Mesendoderm (in vitro differentiated cells): ENCODE measurements at regions not wholly inside any gene's neighbourhood (a gene's known extent, or its start where the extent isn't known, plus 50 kb on each side); places are given as distances from the start of the nearest gene placed in this dataset.

Experiments
- DNase-seq: peaks from one replicate; pipeline ENCODE4 v3.0.0; 2013
- H2AK5ac ChIP-seq: 2 replicates; pipeline ENCODE4 v1.6.1; 2013; ENCODE audit warnings: low read length, inconsistent platforms
- H2BK120ac ChIP-seq: 2 replicates; pipeline ENCODE4 v1.6.1; 2013; ENCODE audit warnings: low read depth, mild to moderate bottlenecking, low read length, moderate library complexity, mixed read lengths
- H2BK15ac ChIP-seq: replicated peaks from 2 replicates; pipeline ENCODE4 v1.6.1; 2013; ENCODE audit warnings: low read depth, mild to moderate bottlenecking, moderate library complexity
- H2BK5ac ChIP-seq: 2 replicates; pipeline ENCODE4 v1.6.1; 2013; ENCODE audit warnings: low read length, inconsistent platforms
- H3K18ac ChIP-seq: 2 replicates; pipeline ENCODE4 v1.6.1; 2013; ENCODE audit warnings: mild to moderate bottlenecking, low read length, mixed read lengths
- H3K23ac ChIP-seq: one replicate; pipeline ENCODE4 v1.6.1; 2013; ENCODE audit warnings: low read length
- H3K27ac ChIP-seq: 2 replicates; pipeline ENCODE4 v1.5.1; 2013; ENCODE audit warnings: low read depth, mild to moderate bottlenecking, inconsistent platforms, low read length, moderate library complexity
- H3K27me3 ChIP-seq: 2 replicates; pipeline ENCODE4 v1.6.1; 2013; ENCODE audit warnings: low read length, control low read depth, mild to moderate bottlenecking, inconsistent platforms; ENCODE audit not compliant: insufficient read depth, poor library complexity
- H3K36me3 ChIP-seq: 2 replicates; pipeline ENCODE4 v1.6.1; 2013; ENCODE audit warnings: low read length, inconsistent platforms; ENCODE audit not compliant: control insufficient read depth, insufficient read depth
- H3K4ac ChIP-seq: one replicate; pipeline ENCODE4 v1.6.1; 2013; ENCODE audit warnings: low read depth, mild to moderate bottlenecking, low read length, moderate library complexity
- H3K4me1 ChIP-seq: 2 replicates; pipeline ENCODE4 v1.6.1; 2013; ENCODE audit warnings: low read depth, low read length, inconsistent platforms; ENCODE audit not compliant: control insufficient read depth
- H3K4me2 ChIP-seq: 2 replicates; pipeline ENCODE4 v1.6.1; 2013; ENCODE audit warnings: low read length
- H3K4me3 ChIP-seq: 2 replicates; pipeline ENCODE4 v1.5.1; 2013; ENCODE audit warnings: mild to moderate bottlenecking, low read length
- H3K56ac ChIP-seq: one replicate; pipeline ENCODE4 v1.6.1; 2013; ENCODE audit warnings: low read length
- H3K79me1 ChIP-seq: 2 replicates; pipeline ENCODE4 v1.6.1; 2013; ENCODE audit warnings: low read length, inconsistent platforms
- H3K79me2 ChIP-seq: 2 replicates; pipeline ENCODE4 v1.6.1; 2013; ENCODE audit warnings: mild to moderate bottlenecking, low read length; ENCODE audit not compliant: control insufficient read depth, insufficient read depth
- H3K9ac ChIP-seq: 2 replicates; pipeline ENCODE4 v1.6.1; 2013; ENCODE audit warnings: low read length, inconsistent platforms
- H4K5ac ChIP-seq: one replicate; pipeline ENCODE4 v1.6.1; 2013; ENCODE audit warnings: low read length
- H4K8ac ChIP-seq: one replicate; pipeline ENCODE4 v1.6.1; 2013; ENCODE audit warnings: low read depth, mild to moderate bottlenecking, control low read depth, low read length, moderate library complexity
- WGBS: extraction: QIAGEN DNeasy Blood & Tissue Kit; methylation state at CpG from one replicate; pipeline ENCODE4 v1.1.7; 2013; ENCODE audit warnings: low lambda C conversion rate, missing lambda C conversion rate; ENCODE audit not compliant: insufficient coverage; ENCODE audit errors: extremely low coverage; 5-methylcytosine and 5-hydroxymethylcytosine counted together

- H4K8ac ChIP-seq, result no peak overlapping the region
- H3K79me1 ChIP-seq, result no peaks in the 10 kb centered on the region
- no peak overlapping the region for H2BK5ac ChIP-seq
- H3K23ac ChIP-seq, result no peak overlapping the region
- H2BK15ac ChIP-seq, result no peak overlapping the region
- no peak overlapping the region for H4K5ac ChIP-seq
- DNase-seq, result no peak
- H3K36me3 ChIP-seq, result no peaks in the 10 kb centered on the region
- no peak overlapping the region for H3K4me2 ChIP-seq
- no peaks in the 10 kb centered on the region for H3K27me3 ChIP-seq
- H3K9ac ChIP-seq, result no peak overlapping the region
- no peak overlapping the region for H3K4me3 ChIP-seq
- no peak overlapping the region for H3K4ac ChIP-seq
- H3K79me2 ChIP-seq, result no peaks in the 10 kb centered on the region
- H2BK120ac ChIP-seq, result no peak overlapping the region
- H3K4me1 ChIP-seq, result no peaks in the 10 kb centered on the region
- no peak overlapping the region for H3K18ac ChIP-seq
- no peak overlapping the region for H3K56ac ChIP-seq
- H3K27ac ChIP-seq, result no peak overlapping the region
- H2AK5ac ChIP-seq, result no peak overlapping the region
These were observed 98.3 kb upstream of the ANKRD50 start for GRCh38 chr4:124810827-124811226.

- H3K79me2 ChIP-seq, result no peaks in the 10 kb centered on the region
- H3K27me3 ChIP-seq, result no peaks in the 10 kb centered on the region
- no peak overlapping the region for H3K4me2 ChIP-seq
- H3K18ac ChIP-seq, result no peak overlapping the region
- H3K4me3 ChIP-seq, result no peak overlapping the region
- H3K56ac ChIP-seq, result no peak overlapping the region
- no peak overlapping the region for H2AK5ac ChIP-seq
- no peak overlapping the region for H3K9ac ChIP-seq
- H4K8ac ChIP-seq, result no peak overlapping the region
- H3K4me1 ChIP-seq, result no peaks in the 10 kb centered on the region
- H2BK120ac ChIP-seq, result no peak overlapping the region
- no peak overlapping the region for H3K4ac ChIP-seq
- DNase-seq, result no peak
- H4K5ac ChIP-seq, result no peak overlapping the region
- WGBS, result no CpG with 5 or more reads among the region's 1 CpG
- no peaks in the 10 kb centered on the region for H3K36me3 ChIP-seq
- no peak overlapping the region for H3K23ac ChIP-seq
- no peak overlapping the region for H3K27ac ChIP-seq
- no peaks in the 10 kb centered on the region for H3K79me1 ChIP-seq
- H2BK5ac ChIP-seq, result no peak overlapping the region
- no peak overlapping the region for H2BK15ac ChIP-seq
These were observed 94.9 kb upstream of the ANKRD50 start for GRCh38 chr4:124807421-124807820.

DNA sequence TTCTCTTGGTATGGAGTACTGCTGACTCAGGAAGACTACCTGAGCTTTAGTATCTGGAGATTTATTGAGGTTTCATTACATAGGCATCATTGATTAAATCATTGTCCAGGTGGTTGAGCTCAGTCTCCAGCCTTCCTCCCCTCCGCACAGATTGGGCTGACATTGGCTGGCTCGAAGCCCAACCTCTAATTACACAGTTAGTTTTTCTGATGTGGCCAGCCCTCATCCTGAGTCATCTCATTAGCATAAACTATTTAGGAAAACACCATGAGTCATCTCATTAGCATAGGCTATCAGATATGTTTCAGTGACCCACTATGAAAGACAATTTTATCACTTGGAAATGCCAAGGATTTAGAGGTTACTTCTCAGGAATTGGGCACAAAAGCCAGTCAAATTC, 93.9 kb upstream of the ANKRD50 start:
- Histone ChIP-seq H3K9ac (no peak overlapping the region), H3K18ac (no peak overlapping the region), H2AK5ac (no peak overlapping the region), H3K23ac (no peak overlapping the region), H3K4me3 (no peak overlapping the region), H2BK15ac (no peak overlapping the region), H3K56ac (no peak overlapping the region), H3K27me3 (no peaks in the 10 kb centered on the region), H3K36me3 (no peaks in the 10 kb centered on the region), H3K27ac (no peak overlapping the region), H2BK5ac (no peak overlapping the region), H3K4ac (no peak overlapping the region), H3K79me2 (no peaks in the 10 kb centered on the region), H3K79me1 (no peaks in the 10 kb centered on the region), H3K4me2 (no peak overlapping the region), H2BK120ac (no peak overlapping the region), H4K8ac (no peak overlapping the region), H3K4me1 (no peaks in the 10 kb centered on the region), H4K5ac (no peak overlapping the region)
- peak; percentile 65 for DNase-seq
- no CpG with 5 or more reads among the region's 2 CpGs for WGBS

- Histone ChIP-seq H3K23ac (no peak overlapping the region), H3K27me3 (no peaks in the 10 kb centered on the region), H3K27ac (no peak overlapping the region), H2AK5ac (no peak overlapping the region), H3K36me3 (no peaks in the 10 kb centered on the region), H3K18ac (no peak overlapping the region), H4K8ac (no peak overlapping the region), H3K79me2 (no peaks in the 10 kb centered on the region), H2BK120ac (no peak overlapping the region), H3K4me1 (no peaks in the 10 kb centered on the region), H3K79me1 (no peaks in the 10 kb centered on the region), H4K5ac (no peak overlapping the region), H2BK15ac (no peak overlapping the region), H3K4me3 (no peak overlapping the region), H3K4ac (no peak overlapping the region), H2BK5ac (no peak overlapping the region), H3K4me2 (no peak overlapping the region), H3K9ac (no peak overlapping the region), H3K56ac (no peak overlapping the region)
- no peak for DNase-seq
These were observed 92.1 kb upstream of the ANKRD50 start for GRCh38 chr4:124804584-124804983.

DNA sequence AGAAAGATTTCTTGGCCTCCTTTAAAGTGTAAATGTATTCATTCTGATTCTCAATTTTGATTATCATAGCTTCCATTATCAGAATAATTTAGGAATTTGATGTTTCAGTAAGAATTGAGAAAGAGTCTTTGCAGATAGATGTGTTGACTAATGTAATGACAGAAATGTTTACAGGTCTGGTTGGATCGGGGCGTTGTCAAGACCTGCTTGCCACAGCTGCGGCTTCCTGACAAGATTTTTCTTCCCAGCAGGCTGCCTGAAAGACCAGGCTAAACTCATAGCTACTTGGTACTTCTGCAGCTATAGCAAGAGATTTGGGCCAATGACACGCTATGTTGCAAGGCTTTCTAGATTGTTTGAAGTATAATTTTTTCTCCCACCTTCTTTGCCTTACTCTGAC, 91.5 kb upstream of the ANKRD50 start:
- H3K56ac ChIP-seq, result no peak overlapping the region
- H3K79me2 ChIP-seq, result no peaks in the 10 kb centered on the region
- no peak overlapping the region for H2BK5ac ChIP-seq
- H2BK120ac ChIP-seq, result no peak overlapping the region
- no peak for DNase-seq
- no CpG with 5 or more reads among the region's 4 CpGs for WGBS
- H2BK15ac ChIP-seq, result no peak overlapping the region
- H3K18ac ChIP-seq, result no peak overlapping the region
- H3K27ac ChIP-seq, result no peak overlapping the region
- no peak overlapping the region for H3K4me2 ChIP-seq
- no peak overlapping the region for H4K8ac ChIP-seq
- no peak overlapping the region for H3K4ac ChIP-seq
- H3K9ac ChIP-seq, result no peak overlapping the region
- H2AK5ac ChIP-seq, result no peak overlapping the region
- H3K27me3 ChIP-seq, result no peaks in the 10 kb centered on the region
- no peaks in the 10 kb centered on the region for H3K36me3 ChIP-seq
- no peaks in the 10 kb centered on the region for H3K79me1 ChIP-seq
- no peaks in the 10 kb centered on the region for H3K4me1 ChIP-seq
- no peak overlapping the region for H3K23ac ChIP-seq
- no peak overlapping the region for H3K4me3 ChIP-seq
- no peak overlapping the region for H4K5ac ChIP-seq

- H3K23ac ChIP-seq, result no peak overlapping the region
- H3K36me3 ChIP-seq, result no peaks in the 10 kb centered on the region
- no peak overlapping the region for H3K27ac ChIP-seq
- peak; percentile 9 for DNase-seq
- H2AK5ac ChIP-seq, result no peak overlapping the region
- H3K56ac ChIP-seq, result no peak overlapping the region
- no peak overlapping the region for H2BK15ac ChIP-seq
- H3K4me1 ChIP-seq, result no peaks in the 10 kb centered on the region
- H2BK5ac ChIP-seq, result no peak overlapping the region
- H3K4me2 ChIP-seq, result no peak overlapping the region
- no peak overlapping the region for H4K5ac ChIP-seq
- H3K4ac ChIP-seq, result no peak overlapping the region
- no peak overlapping the region for H3K4me3 ChIP-seq
- H3K27me3 ChIP-seq, result no peaks in the 10 kb centered on the region
- H3K9ac ChIP-seq, result no peak overlapping the region
- H3K18ac ChIP-seq, result no peak overlapping the region
- H2BK120ac ChIP-seq, result no peak overlapping the region
- no peaks in the 10 kb centered on the region for H3K79me1 ChIP-seq
- no CpG with 5 or more reads among the region's 1 CpG for WGBS
- H4K8ac ChIP-seq, result no peak overlapping the region
- no peaks in the 10 kb centered on the region for H3K79me2 ChIP-seq
These were observed 91.1 kb upstream of the ANKRD50 start for GRCh38 chr4:124803641-124804040.
